GM19023 (cell line): ENCODE measurements at regions not wholly inside any gene's neighbourhood (a gene's known extent, or its start where the extent isn't known, plus 50 kb on each side); places are given as distances from the start of the nearest gene placed in this dataset.

Experiments used
- ATAC-seq: cut with Tn5 transposase; IDR thresholded peaks from one replicate; pipeline ENCODE4 v1.9.1; 2021; ENCODE audit warnings: mild to moderate bottlenecking, moderate library complexity; ENCODE audit not compliant: unreplicated experiment

GRCh38 chr4:95599777-95600400, 51.1 kb upstream of the UNC5C start:
- peak; percentile 64 for ATAC-seq
